GM12878 (cell line): ENCODE measurements at regions not wholly inside any gene's neighbourhood (a gene's known extent, or its start where the extent isn't known, plus 50 kb on each side); places are given as distances from the start of the nearest gene placed in this dataset.

ENCODE experiments used
- ATAC-seq: fragments of 200-7000 bp; cut with Tn5 transposase; 3 replicates; pipeline ENCODE4 v1.9.1; 2020; ENCODE audit warnings: mild to moderate bottlenecking, moderate library complexity
- BruUV-seq: library from RNA; stranded (reverse); fragments of 400-500 nt; replicated peaks from 2 replicates; lab custom pipeline; 2021; lab: Mats Ljungman, UMichigan
- CTCF ChIA-PET: fragments of 300-600 bp; sonication (Branson Sonifier 250); formaldehyde crosslinking; extraction: SDS; loops from one replicate; lab custom pipeline; 2021; ENCODE audit warnings: inconsistent platforms; lab: Yijun Ruan, JAX
- POLR2A ChIA-PET: fragments of 350-600 bp; formaldehyde crosslinking; extraction: SDS; loops from one replicate; lab custom pipeline; 2021; ENCODE audit warnings: inconsistent platforms; lab: Charles Lee
- RAD21 ChIA-PET: fragments of 300-600 bp; sonication (Branson Sonifier 250); formaldehyde crosslinking; loops from one replicate; lab custom pipeline; 2023; ENCODE audit warnings: antibody characterized with exemption; ENCODE audit not compliant: unreplicated experiment; lab: Charles Lee
- SMC1A ChIA-PET: fragments of 300-600 bp; sonication (Branson Sonifier 250); formaldehyde crosslinking; loops from one replicate; lab custom pipeline; 2023; ENCODE audit not compliant: unreplicated experiment, uncharacterized antibody; lab: Charles Lee
- DNase-seq: peaks from one replicate; pipeline ENCODE4 v3.0.0-alpha.2; 2011; ENCODE audit warnings: low read depth, low spot score
- FAIRE-seq: peaks from 3 replicates; lab custom pipeline; 2011; peaks lifted over from hg19 to GRCh38; lab: Jason Lieb, UNC
- H2AFZ ChIP-seq: 2 replicates; pipeline ENCODE4 v1.6.0; 2011; ENCODE audit warnings: low read depth, low read length, control low read depth; ENCODE audit not compliant: control insufficient read depth
- H3K27ac ChIP-seq: 2 replicates; pipeline ENCODE4 v1.5.1; 2011; ENCODE audit warnings: control low read depth; ENCODE audit not compliant: control insufficient read depth, insufficient read depth
- H3K27me3 ChIP-seq, 2 experiments: replicated peaks in 1 of 2; 2 replicates each; pipeline versions ENCODE4 v1.6.0 to v1.6.1; 2011; ENCODE audit warnings: low read length in 1 of 2; ENCODE audit not compliant: control insufficient read depth in 2 of 2, insufficient read depth in 2 of 2
- H3K36me3 ChIP-seq, 2 experiments: 2 replicates each; pipeline ENCODE4 v1.5.1; 2011; ENCODE audit warnings: low read length in 1 of 2; ENCODE audit not compliant: control insufficient read depth in 2 of 2, insufficient read depth in 2 of 2
- H3K4me1 ChIP-seq: 2 replicates; pipeline ENCODE4 v1.6.1; 2011; ENCODE audit warnings: mild to moderate bottlenecking, low read length, moderate library complexity, mixed read lengths; ENCODE audit not compliant: control insufficient read depth, insufficient read depth
- H3K4me2 ChIP-seq: 2 replicates; pipeline ENCODE4 v1.6.0; 2011; ENCODE audit warnings: control low read depth; ENCODE audit not compliant: control insufficient read depth, insufficient read depth
- H3K4me3 ChIP-seq: fragments of 200-600 bp; sonication (generic); 2 replicates; pipeline ENCODE4 v1.5.1; 2016
- H3K79me2 ChIP-seq: 2 replicates; pipeline ENCODE4 v1.6.0; 2011; ENCODE audit warnings: low read length; ENCODE audit not compliant: control insufficient read depth, insufficient read depth
- H3K9ac ChIP-seq: 2 replicates; pipeline ENCODE4 v1.8.0; 2011; ENCODE audit warnings: low read length, control low read depth, mixed read lengths; ENCODE audit not compliant: control insufficient read depth, insufficient read depth
- H3K9me3 ChIP-seq: replicated peaks from 3 replicates; pipeline ENCODE4 v1.5.1; 2011; ENCODE audit warnings: mild to moderate bottlenecking, low read length; ENCODE audit not compliant: control insufficient read depth, insufficient read depth
- H4K20me1 ChIP-seq: 2 replicates; pipeline ENCODE4 v1.6.0; 2011; ENCODE audit not compliant: control insufficient read depth, insufficient read depth
- ASH2L ChIP-seq: fragments of 300-600, 200-600 bp; sonication (generic); IDR thresholded peaks from 2 replicates; pipeline ENCODE4 v1.6.1; 2017; ENCODE audit warnings: low read depth, mild to moderate bottlenecking, borderline replicate concordance
- ATF3 ChIP-seq: IDR thresholded peaks from 2 replicates; pipeline ENCODE4 v1.6.1; 2011; ENCODE audit warnings: low read depth, mild to moderate bottlenecking, low read length, moderate library complexity, borderline replicate concordance; ENCODE audit errors: extremely low read depth
- BCL3 ChIP-seq: IDR thresholded peaks from 2 replicates; pipeline ENCODE4 v1.6.1; 2011; ENCODE audit warnings: borderline replicate concordance, low read depth, mild to moderate bottlenecking, moderate library complexity, low read length; ENCODE audit not compliant: insufficient read depth, poor library complexity, severe bottlenecking
- FOXM1 ChIP-seq: IDR thresholded peaks from 2 replicates; pipeline ENCODE4 v1.6.1; 2012; ENCODE audit warnings: low read depth, mild to moderate bottlenecking, inconsistent platforms, low read length, moderate library complexity
- HDAC2 ChIP-seq: fragments of 200-600 bp; sonication (generic); IDR thresholded peaks from 2 replicates; pipeline ENCODE4 v1.6.1; 2017
- IRF4 ChIP-seq: IDR thresholded peaks from 2 replicates; pipeline ENCODE4 v1.6.1; 2011; ENCODE audit warnings: low read depth, low read length
- IRF5 ChIP-seq: fragments of 450-650 bp; IDR thresholded peaks from 2 replicates; pipeline ENCODE4 v1.6.1; 2017; ENCODE audit warnings: borderline replicate concordance
- KLF5 ChIP-seq: fragments of 450-650 bp; IDR thresholded peaks from 2 replicates; pipeline ENCODE4 v1.6.1; 2014; ENCODE audit warnings: mild to moderate bottlenecking; ENCODE audit not compliant: partially characterized antibody
- NR2C2 ChIP-seq: IDR thresholded peaks from 2 replicates; pipeline ENCODE4 v1.6.1; 2011; ENCODE audit warnings: borderline replicate concordance, low read depth; ENCODE audit not compliant: control insufficient read depth, insufficient read length
- POU2F2 ChIP-seq: IDR thresholded peaks from 3 replicates; pipeline ENCODE4 v1.6.1; 2011; ENCODE audit warnings: low read depth, mild to moderate bottlenecking, low read length, borderline replicate concordance
- RUNX3 ChIP-seq: IDR thresholded peaks from 2 replicates; pipeline ENCODE4 v1.6.1; 2012; ENCODE audit warnings: low read length, inconsistent platforms
- SMAD1 ChIP-seq: fragments of 450-650 bp; IDR thresholded peaks from 2 replicates; pipeline ENCODE4 v1.6.1; 2018; ENCODE audit warnings: mild to moderate bottlenecking, low read depth; ENCODE audit not compliant: partially characterized antibody
- SPI1 ChIP-seq: IDR thresholded peaks from 2 replicates; pipeline ENCODE4 v1.6.1; 2011; ENCODE audit warnings: low read depth, mild to moderate bottlenecking, low read length, moderate library complexity, borderline replicate concordance; ENCODE audit not compliant: insufficient read depth
- SUPT20H ChIP-seq: IDR thresholded peaks from 2 replicates; pipeline ENCODE4 v1.6.1; 2011; ENCODE audit warnings: low read depth, mild to moderate bottlenecking, low read length, moderate library complexity, borderline replicate concordance; ENCODE audit not compliant: control insufficient read depth
- TCF3 ChIP-seq: IDR thresholded peaks from 2 replicates; pipeline ENCODE4 v1.6.1; 2012; ENCODE audit warnings: low read depth, mild to moderate bottlenecking, low read length, borderline replicate concordance; ENCODE audit not compliant: insufficient read depth
- ZNF622 ChIP-seq: fragments of 450-650 bp; IDR thresholded peaks from 2 replicates; pipeline ENCODE4 v1.6.1; 2017; ENCODE audit warnings: mild to moderate bottlenecking, inconsistent platforms
- whole genome bisulfite sequencing: methylation state at CpG from one replicate; pipeline ENCODE4 v1.1.6; 2016; ENCODE audit warnings: low lambda C conversion rate; ENCODE audit not compliant: insufficient replicate concordance, insufficient coverage; ENCODE audit errors: missing lambda C conversion rate; 5-methylcytosine and 5-hydroxymethylcytosine counted together
- in situ Hi-C: fragments of 300-500 bp; cut with MboI; formaldehyde crosslinking; loops from 9 replicates; pipeline ENCODE4 v1.14.3; 2018; ENCODE audit warnings: mixed read lengths
- intact Hi-C: fragments of 100-400 bp; cut with micrococcal nuclease; formaldehyde crosslinking; loops from one replicate; pipeline ENCODE4 v1.14.2; 2022; ENCODE audit not compliant: unreplicated experiment

GRCh38 chr5:155268770-155269425 is 255.3 kb downstream of the KIF4B start (continued):
- TF ChIP-seq BCL3 (no peak), SMAD1 (no peak), RUNX3 (no peak), FOXM1 (no peak)

- Histone ChIP-seq H3K9ac (no peak overlapping the region), H3K4me1 (no peaks in the 10 kb centered on the region), H3K27me3 (no peaks in the 10 kb centered on the region; a peak in 1 of 4 replicates), H3K9me3 (no peaks in the 10 kb centered on the region), H3K4me2 (no peak overlapping the region), H3K36me3 (no peaks in the 10 kb centered on the region), H3K79me2 (no peaks in the 10 kb centered on the region), H3K4me3 (no peak overlapping the region), H3K27ac (no peak overlapping the region), H2AFZ (no peak overlapping the region), H4K20me1 (no peaks in the 10 kb centered on the region)
- no peak for FAIRE-seq
- ChIA-PET SMC1A (no interaction called here), RAD21 (no interaction called here), POLR2A (no interaction called here), CTCF (interaction anchor here (0.7 kb wide), 1 partner anchor 85 kb away, joined by 3 read pairs; no protein-coding TSS in a partner anchor)
- WGBS = 0% methylated on average over 3 of the region's 3 CpGs
- no TSS peak for BruUV-seq
- ATAC-seq = no peak
- in situ Hi-C loops = no loop called here
- intact Hi-C loops = no loop called here
- no peak for DNase-seq
- no peak for TF ChIP-seq IRF5
- no peak for TF ChIP-seq IRF4
- no peak for TF ChIP-seq NR2C2
- no peak for TF ChIP-seq ASH2L
- no peak for TF ChIP-seq TCF3
- TF ChIP-seq KLF5 = no peak
- no peak for TF ChIP-seq POU2F2
- TF ChIP-seq SUPT20H = no peak
- no peak for TF ChIP-seq ATF3
- TF ChIP-seq ZNF622 = no peak
- no peak for TF ChIP-seq SPI1
- TF ChIP-seq HDAC2 = no peak
Measured at GRCh38 chr5:155270725-155271124, 257.2 kb downstream of the KIF4B start.
